IMR-90 (cell line): ENCODE measurements at regions not wholly inside any gene's neighbourhood (a gene's known extent, or its start where the extent isn't known, plus 50 kb on each side); places are given as distances from the start of the nearest gene placed in this dataset.

ENCODE experiments used
- BHLHE40 ChIP-seq: fragments of 150-350 bp; IDR thresholded peaks from 2 replicates; pipeline ENCODE4 v1.6.1; 2016; ENCODE audit warnings: mild to moderate bottlenecking, low read depth, low read length
- CEBPB ChIP-seq: IDR thresholded peaks from 2 replicates; pipeline ENCODE4 v1.6.1; 2012; ENCODE audit warnings: low read depth, low read length, improper control_type of control experiment
- CTCF ChIP-seq: conservative IDR thresholded peaks from 2 replicates; pipeline ENCODE4 v1.5.1; 2012; ENCODE audit warnings: mild to moderate bottlenecking, low read depth, low read length, improper control_type of control experiment
- ELK1 ChIP-seq: fragments of 150-350 bp; IDR thresholded peaks from 2 replicates; pipeline ENCODE4 v1.6.1; 2016; ENCODE audit warnings: low read depth, mild to moderate bottlenecking, low read length, moderate library complexity, borderline replicate concordance
- FOS ChIP-seq: fragments of 150-350 bp; IDR thresholded peaks from 2 replicates; pipeline ENCODE4 v1.6.1; 2016; ENCODE audit warnings: low read depth, low read length
- MAFK ChIP-seq: IDR thresholded peaks from 2 replicates; pipeline ENCODE4 v1.6.1; 2012; ENCODE audit warnings: low read depth, low read length, improper control_type of control experiment
- MAZ ChIP-seq: IDR thresholded peaks from 2 replicates; pipeline ENCODE4 v1.6.1; 2012; ENCODE audit warnings: low read depth, mild to moderate bottlenecking, low read length, improper control_type of control experiment, moderate library complexity, borderline replicate concordance
- MXI1 ChIP-seq: IDR thresholded peaks from 2 replicates; pipeline ENCODE4 v1.6.1; 2012; ENCODE audit warnings: low read depth, mild to moderate bottlenecking, low read length, moderate library complexity, borderline replicate concordance
- POLR2A ChIP-seq: IDR thresholded peaks from 2 replicates; pipeline ENCODE4 v1.6.1; 2012; ENCODE audit warnings: mild to moderate bottlenecking, low read depth, low read length
- RAD21 ChIP-seq: IDR thresholded peaks from 2 replicates; pipeline ENCODE4 v1.6.1; 2012; ENCODE audit warnings: low read length, improper control_type of control experiment
- RCOR1 ChIP-seq: IDR thresholded peaks from 2 replicates; pipeline ENCODE4 v1.6.1; 2012; ENCODE audit warnings: mild to moderate bottlenecking, low read length, improper control_type of control experiment; ENCODE audit not compliant: insufficient replicate concordance
- RFX5 ChIP-seq: IDR thresholded peaks from 2 replicates; pipeline ENCODE4 v1.8.0; 2012; ENCODE audit warnings: low read depth, mild to moderate bottlenecking, low read length, moderate library complexity
- SMC3 ChIP-seq: fragments of 150-350 bp; IDR thresholded peaks from 2 replicates; pipeline ENCODE4 v1.6.1; 2016; ENCODE audit warnings: low read depth, mild to moderate bottlenecking, antibody characterized with exemption, low read length, moderate library complexity
- USF2 ChIP-seq: fragments of 150-350 bp; IDR thresholded peaks from 2 replicates; pipeline ENCODE4 v1.6.1; 2017; ENCODE audit warnings: mild to moderate bottlenecking, antibody characterized with exemption, low read length, low read depth

- TF ChIP-seq CTCF (no peak), CEBPB (no peak), USF2 (no peak), MAFK (no peak), BHLHE40 (no peak), SMC3 (no peak), FOS (no peak), MXI1 (no peak), POLR2A (no peak), RAD21 (no peak), RCOR1 (no peak), MAZ (no peak), RFX5 (no peak), ELK1 (no peak)
Measured at GRCh38 chr12:86735072-86735471, 478.9 kb upstream of the MGAT4C start.
